Left ventricle myocardium inferior (tissue), 1 donor: ENCODE measurements at regions not wholly inside any gene's neighbourhood (a gene's known extent, or its start where the extent isn't known, plus 50 kb on each side); places are given as distances from the start of the nearest gene placed in this dataset.

Source experiments
- DNase-seq: peaks from one replicate; pipeline ENCODE4 v3.0.0-alpha.2; 2020
- H3K27ac ChIP-seq: fragments of 200-600 bp; replicated peaks from 2 replicates; pipeline ENCODE4 v1.8.0; 2021
- H3K27me3 ChIP-seq: fragments of 200-600 bp; 2 replicates; pipeline ENCODE4 v1.8.0; 2021; ENCODE audit warnings: low read depth
- H3K36me3 ChIP-seq: fragments of 200-600 bp; 2 replicates; pipeline ENCODE4 v1.8.0; 2021
- H3K4me1 ChIP-seq: fragments of 200-600 bp; 2 replicates; pipeline ENCODE4 v1.8.0; 2021
- H3K4me3 ChIP-seq: fragments of 200-600 bp; 2 replicates; pipeline ENCODE4 v1.8.0; 2021; ENCODE audit warnings: mild to moderate bottlenecking, moderate library complexity
- H3K9me3 ChIP-seq: fragments of 200-600 bp; replicated peaks from 2 replicates; pipeline ENCODE4 v1.8.0; 2021
- intact Hi-C: fragments of 100-400 bp; cut with micrococcal nuclease; formaldehyde crosslinking; loops from one replicate; pipeline ENCODE4 v1.11.0; 2022
- TF ChIP-seq, protein P1 (sequence below): fragments of 200-600 bp; IDR thresholded peaks from 2 replicates; pipeline ENCODE4 v1.8.0; 2021; ENCODE audit warnings: antibody characterized with exemption, mild to moderate bottlenecking, borderline replicate concordance
- donor health status: DM: no; HTN: yes; CAD: no; lungs with severe emphysema.

GRCh38 chr5:92775711-92776615 lies 805.1 kb downstream of the NR2F1-AS1 start:
- TF ChIP-seq, protein P1, sequence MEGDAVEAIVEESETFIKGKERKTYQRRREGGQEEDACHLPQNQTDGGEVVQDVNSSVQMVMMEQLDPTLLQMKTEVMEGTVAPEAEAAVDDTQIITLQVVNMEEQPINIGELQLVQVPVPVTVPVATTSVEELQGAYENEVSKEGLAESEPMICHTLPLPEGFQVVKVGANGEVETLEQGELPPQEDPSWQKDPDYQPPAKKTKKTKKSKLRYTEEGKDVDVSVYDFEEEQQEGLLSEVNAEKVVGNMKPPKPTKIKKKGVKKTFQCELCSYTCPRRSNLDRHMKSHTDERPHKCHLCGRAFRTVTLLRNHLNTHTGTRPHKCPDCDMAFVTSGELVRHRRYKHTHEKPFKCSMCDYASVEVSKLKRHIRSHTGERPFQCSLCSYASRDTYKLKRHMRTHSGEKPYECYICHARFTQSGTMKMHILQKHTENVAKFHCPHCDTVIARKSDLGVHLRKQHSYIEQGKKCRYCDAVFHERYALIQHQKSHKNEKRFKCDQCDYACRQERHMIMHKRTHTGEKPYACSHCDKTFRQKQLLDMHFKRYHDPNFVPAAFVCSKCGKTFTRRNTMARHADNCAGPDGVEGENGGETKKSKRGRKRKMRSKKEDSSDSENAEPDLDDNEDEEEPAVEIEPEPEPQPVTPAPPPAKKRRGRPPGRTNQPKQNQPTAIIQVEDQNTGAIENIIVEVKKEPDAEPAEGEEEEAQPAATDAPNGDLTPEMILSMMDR = no peak
- no peaks in the 10 kb centered on the region for H3K36me3 ChIP-seq
- no peak overlapping the region for H3K27ac ChIP-seq
- no peaks in the 10 kb centered on the region for H3K4me1 ChIP-seq
- DNase-seq = no peak
- no peaks in the 10 kb centered on the region for H3K9me3 ChIP-seq
- no peaks in the 10 kb centered on the region for H3K27me3 ChIP-seq
- H3K4me3 ChIP-seq = no peak overlapping the region
- intact Hi-C loops = no loop called here

GRCh38 chr5:92769978-92770377 lies 811.0 kb downstream of the NR2F1-AS1 start:
- H3K27ac ChIP-seq = no peak overlapping the region
- no peak overlapping the region for H3K4me3 ChIP-seq
- H3K4me1 ChIP-seq = no peaks in the 10 kb centered on the region
- DNase-seq = no peak
- H3K27me3 ChIP-seq = no peaks in the 10 kb centered on the region
- intact Hi-C loops = no loop called here
- no peaks in the 10 kb centered on the region for H3K36me3 ChIP-seq
- H3K9me3 ChIP-seq = no peaks in the 10 kb centered on the region
- TF ChIP-seq, protein P1 = no peak

DNA sequence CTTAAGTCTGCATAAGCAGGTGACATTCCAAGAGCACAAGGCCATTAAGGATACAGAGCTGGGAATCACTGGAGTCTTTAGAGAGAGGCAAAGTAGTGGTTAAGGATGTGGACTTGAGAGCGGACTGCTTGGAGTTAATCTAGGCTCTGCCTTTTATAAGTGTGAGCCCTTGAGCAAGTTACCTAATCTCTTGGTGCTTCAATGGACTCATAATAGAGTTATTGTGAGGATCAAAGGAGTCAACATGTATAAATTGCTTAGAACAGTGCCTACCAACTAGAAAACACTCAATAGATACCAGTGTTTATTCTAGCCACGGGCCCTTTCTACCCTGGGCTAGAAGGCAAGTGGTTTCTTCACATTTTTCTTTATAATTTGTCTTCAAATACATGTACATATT lies 819.4 kb downstream of the NR2F1-AS1 start:
- intact Hi-C loops = no loop called here
- H3K9me3 ChIP-seq = no peaks in the 10 kb centered on the region
- H3K27ac ChIP-seq = no peak overlapping the region
- no peaks in the 10 kb centered on the region for H3K27me3 ChIP-seq
- H3K4me1 ChIP-seq = no peaks in the 10 kb centered on the region
- no peak overlapping the region for H3K4me3 ChIP-seq
- TF ChIP-seq, protein P1 = no peak
- H3K36me3 ChIP-seq = no peaks in the 10 kb centered on the region
- no peak for DNase-seq

GRCh38 chr5:92760550-92760949 lies 820.5 kb downstream of the NR2F1-AS1 start:
- TF ChIP-seq, protein P1 = no peak
- no peaks in the 10 kb centered on the region for H3K9me3 ChIP-seq
- intact Hi-C loops = no loop called here
- no peak overlapping the region for H3K4me3 ChIP-seq
- DNase-seq = no peak
- H3K4me1 ChIP-seq = no peaks in the 10 kb centered on the region
- H3K27me3 ChIP-seq = no peaks in the 10 kb centered on the region
- H3K36me3 ChIP-seq = no peaks in the 10 kb centered on the region
- no peak overlapping the region for H3K27ac ChIP-seq

DNA sequence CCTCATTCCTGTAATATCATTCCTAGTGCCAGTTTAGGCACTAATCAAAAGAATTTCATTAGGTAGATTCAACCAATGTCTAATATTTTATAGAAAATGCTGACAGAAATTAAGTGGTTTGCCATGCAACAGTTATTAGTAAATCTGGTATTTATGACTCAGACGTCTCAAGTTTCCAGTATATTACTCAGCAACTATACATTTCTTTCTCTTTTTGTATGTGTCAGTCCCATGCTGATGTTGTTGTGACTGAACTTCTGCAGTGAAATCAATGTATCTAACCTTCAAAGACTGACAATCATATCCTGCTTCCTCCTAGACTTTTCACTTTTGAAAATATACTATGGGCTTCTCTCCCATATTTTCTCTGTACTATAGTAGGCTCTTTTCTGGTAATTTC lies 822.5 kb downstream of the NR2F1-AS1 start:
- intact Hi-C loops = no loop called here
- Histone ChIP-seq H3K27ac (no peak overlapping the region), H3K36me3 (no peaks in the 10 kb centered on the region), H3K4me3 (no peak overlapping the region), H3K9me3 (no peaks in the 10 kb centered on the region), H3K4me1 (no peaks in the 10 kb centered on the region), H3K27me3 (no peaks in the 10 kb centered on the region)
- TF ChIP-seq, protein P1 = no peak
- DNase-seq = no peak
